Endodermal cell (in vitro differentiated cells): ENCODE measurements at regions not wholly inside any gene's neighbourhood (a gene's known extent, or its start where the extent isn't known, plus 50 kb on each side); places are given as distances from the start of the nearest gene placed in this dataset.

Experiments used
- DNase-seq: peaks from one replicate; pipeline ENCODE4 v3.0.0-alpha.2; 2017
- H3K27ac ChIP-seq: 2 replicates; pipeline ENCODE4 v1.5.1; 2013; ENCODE audit warnings: mild to moderate bottlenecking, low read depth, low read length, moderate library complexity
- H3K27me3 ChIP-seq: 2 replicates; pipeline ENCODE4 v1.6.1; 2013; ENCODE audit warnings: mild to moderate bottlenecking, low read length, moderate library complexity; ENCODE audit not compliant: insufficient read depth, control insufficient read depth, poor library complexity, severe bottlenecking
- H3K36me3 ChIP-seq: 2 replicates; pipeline ENCODE4 v1.7.0; 2013; ENCODE audit warnings: mild to moderate bottlenecking, low read length, moderate library complexity; ENCODE audit not compliant: control insufficient read depth, insufficient read depth
- H3K4me1 ChIP-seq: one replicate; pipeline ENCODE4 v1.7.0; 2013; ENCODE audit warnings: low read length; ENCODE audit not compliant: control insufficient read depth, insufficient read depth
- H3K4me3 ChIP-seq: 2 replicates; pipeline ENCODE4 v1.5.1; 2013; ENCODE audit warnings: mild to moderate bottlenecking, low read length, moderate library complexity
- H3K9ac ChIP-seq: 2 replicates; pipeline ENCODE4 v1.6.1; 2013; ENCODE audit warnings: mild to moderate bottlenecking, low read length, moderate library complexity; ENCODE audit not compliant: poor library complexity, severe bottlenecking; ENCODE audit errors: extremely low read depth
- H3K9me3 ChIP-seq: 2 replicates; pipeline ENCODE4 v1.6.1; 2013; ENCODE audit warnings: mild to moderate bottlenecking, low read length, moderate library complexity; ENCODE audit not compliant: control insufficient read depth
- H3K27ac Mint-ChIP-seq: 2 replicates; pipeline ENCODE4 v1.8.0; 2020; ENCODE audit warnings: mixed read lengths
- H3K27me3 Mint-ChIP-seq: 2 replicates; pipeline ENCODE4 v1.8.0; 2021; ENCODE audit warnings: mild to moderate bottlenecking, mixed read lengths; ENCODE audit not compliant: insufficient read depth
- H3K36me3 Mint-ChIP-seq: 2 replicates; pipeline ENCODE4 v1.8.0; 2020; ENCODE audit warnings: low read depth, mixed read lengths
- H3K4me1 Mint-ChIP-seq: 2 replicates; pipeline ENCODE4 v1.8.0; 2020; ENCODE audit warnings: mixed read lengths
- H3K4me3 Mint-ChIP-seq: 2 replicates; pipeline ENCODE4 v1.8.0; 2020; ENCODE audit warnings: mild to moderate bottlenecking, moderate library complexity, mixed read lengths
- H3K9me3 Mint-ChIP-seq: 2 replicates; pipeline ENCODE4 v1.8.0; 2020; ENCODE audit warnings: mild to moderate bottlenecking, mixed read lengths
- CTCF ChIP-seq: fragments of 200-600 bp; sonication (generic); conservative IDR thresholded peaks from 2 replicates; pipeline ENCODE4 v1.5.0; 2021; ENCODE audit warnings: antibody characterized with exemption, mild to moderate bottlenecking
- WGBS, 2 experiments: methylation state at CpG; one replicate each; pipeline versions ENCODE4 v1.1.5 to v1.1.7; 2013; ENCODE audit warnings: missing lambda C conversion rate in 2 of 2, mixed read lengths in 1 of 2; ENCODE audit not compliant: insufficient coverage in 1 of 2, insufficient read length in 1 of 2; 5-methylcytosine and 5-hydroxymethylcytosine counted together

- H3K4me1 Mint-ChIP-seq: peaks cover 6% of the 10 kb centered on the region
- Histone ChIP-seq H3K4me3 (no peak overlapping the region), H3K27me3 (no peaks in the 10 kb centered on the region), H3K9ac (no peak overlapping the region), H3K4me1 (no peaks in the 10 kb centered on the region), H3K36me3 (no peaks in the 10 kb centered on the region), H3K27ac (no peak overlapping the region), H3K9me3 (no peaks in the 10 kb centered on the region)
- 75 to 91% methylated on average over 1 of the region's 1 CpG for WGBS, 2 experiments
- peaks cover 3% of the 10 kb centered on the region for H3K9me3 Mint-ChIP-seq
- H3K27me3 Mint-ChIP-seq: peaks cover 3% of the 10 kb centered on the region
- no peak for TF ChIP-seq CTCF
- no peak overlapping the region for H3K27ac Mint-ChIP-seq
- no peaks in the 10 kb centered on the region for H3K36me3 Mint-ChIP-seq
- no peak for DNase-seq
- H3K4me3 Mint-ChIP-seq: no peak overlapping the region
These were observed 77.4 kb upstream of the XCR1 start for GRCh38 chr3:46104706-46105105.

GRCh38 chr3:46102780-46103130 is 75.5 kb upstream of the XCR1 start:
- no peak overlapping the region for H3K27ac ChIP-seq
- Mint-ChIP-seq H3K27ac (no peak overlapping the region), H3K27me3 (peaks cover 5% of the 10 kb centered on the region), H3K9me3 (peaks cover 3% of the 10 kb centered on the region), H3K36me3 (no peaks in the 10 kb centered on the region), H3K4me3 (no peak overlapping the region), H3K4me1 (peaks cover 6% of the 10 kb centered on the region)
- H3K4me1 ChIP-seq: no peaks in the 10 kb centered on the region
- no peak for DNase-seq
- no peak for TF ChIP-seq CTCF
- H3K9ac ChIP-seq: no peak overlapping the region
- H3K36me3 ChIP-seq: no peaks in the 10 kb centered on the region
- no peaks in the 10 kb centered on the region for H3K27me3 ChIP-seq
- H3K9me3 ChIP-seq: no peaks in the 10 kb centered on the region
- no peak overlapping the region for H3K4me3 ChIP-seq

- Histone ChIP-seq H3K27me3 (no peaks in the 10 kb centered on the region), H3K4me1 (no peaks in the 10 kb centered on the region), H3K27ac (no peak overlapping the region), H3K9ac (no peak overlapping the region), H3K36me3 (no peaks in the 10 kb centered on the region), H3K4me3 (no peak overlapping the region), H3K9me3 (no peaks in the 10 kb centered on the region)
- Mint-ChIP-seq H3K9me3 (peaks cover 3% of the 10 kb centered on the region), H3K4me3 (no peak overlapping the region), H3K27ac (no peak overlapping the region), H3K36me3 (no peaks in the 10 kb centered on the region), H3K27me3 (peaks cover 6% of the 10 kb centered on the region), H3K4me1 (peaks cover 6% of the 10 kb centered on the region)
- no peak for DNase-seq
- TF ChIP-seq CTCF: no peak
- 79% methylated on average over 2 of the region's 2 CpGs; no CpG with 5 or more reads in 1 of the 2 experiments for WGBS, 2 experiments
These were observed 74.9 kb upstream of the XCR1 start for GRCh38 chr3:46102059-46102779.
